Panc1 (cell line): ENCODE measurements at regions not wholly inside any gene's neighbourhood (a gene's known extent, or its start where the extent isn't known, plus 50 kb on each side); places are given as distances from the start of the nearest gene placed in this dataset.

Source experiments
- CTCF ChIP-seq: fragments of 450-650 bp; IDR thresholded peaks from 2 replicates; pipeline ENCODE4 v1.5.1; 2017; ENCODE audit warnings: mild to moderate bottlenecking
- POLR2AphosphoS5 ChIP-seq: IDR thresholded peaks from 2 replicates; pipeline ENCODE4 v1.6.1; 2012; ENCODE audit warnings: mild to moderate bottlenecking, low read depth, low read length, moderate library complexity
- SIN3A ChIP-seq: IDR thresholded peaks from 2 replicates; pipeline ENCODE4 v1.6.1; 2012; ENCODE audit warnings: low read depth, mild to moderate bottlenecking, low read length, moderate library complexity, borderline replicate concordance; ENCODE audit not compliant: insufficient read depth

- TF ChIP-seq CTCF, result no peak
- TF ChIP-seq POLR2AphosphoS5, result no peak
- no peak for TF ChIP-seq SIN3A
These were observed 490.9 kb downstream of the FBXO15 start for GRCh38 chr18:73656691-73657090.
